NCI-H1092 (cell line): ENCODE measurements at regions not wholly inside any gene's neighbourhood (a gene's known extent, or its start where the extent isn't known, plus 50 kb on each side); places are given as distances from the start of the nearest gene placed in this dataset.
"Not testable (repeated sequence)": the region's sequence is repeated elsewhere in the genome, so short reads cannot be mapped to it uniquely, and the experiment has no call there.

Experiments used
- DNase-seq: peaks from one replicate; lab custom pipeline; 2025; lab: John Stamatoyannopoulos, UW

- DNase-seq: no peak
These were observed 138.9 kb downstream of the LARP7 start for GRCh38 chr4:112775801-112776200.

- no peak for DNase-seq
These were observed 139.6 kb downstream of the LARP7 start for GRCh38 chr4:112776535-112776934.

- DNase-seq: no peak
These were observed 141.6 kb downstream of the LARP7 start for GRCh38 chr4:112778520-112778919.

GRCh38 chr4:112793033-112793432 is 156.1 kb downstream of the LARP7 start:
- DNase-seq: no peak

GRCh38 chr4:112800001-112800400 is 163.1 kb downstream of the LARP7 start:
- DNase-seq: no peak

GRCh38 chr4:112801341-112801740 is 164.4 kb downstream of the LARP7 start:
- no peak for DNase-seq

- no peak for DNase-seq
These were observed 165.8 kb downstream of the LARP7 start for GRCh38 chr4:112802780-112803179.

GRCh38 chr4:112807083-112807482 is 170.1 kb downstream of the LARP7 start:
- DNase-seq: no peak

GRCh38 chr4:112808001-112808400 is 171.1 kb downstream of the LARP7 start:
- DNase-seq: no peak

- no peak for DNase-seq
These were observed 176.8 kb downstream of the LARP7 start for GRCh38 chr4:112813790-112814189.

GRCh38 chr4:112817933-112818593 is 181.1 kb downstream of the LARP7 start:
- peak; percentile 63 for DNase-seq

GRCh38 chr4:112818594-112818965 is 181.6 kb downstream of the LARP7 start:
- DNase-seq: no peak

- DNase-seq: no peak
These were observed 182.8 kb downstream of the LARP7 start for GRCh38 chr4:112819729-112820128.

GRCh38 chr4:112823156-112823555 is 186.2 kb downstream of the LARP7 start:
- no peak for DNase-seq

- peak; percentile 9 for DNase-seq
These were observed 186.7 kb downstream of the LARP7 start for GRCh38 chr4:112823606-112824005.

- DNase-seq: no peak
These were observed 193.9 kb downstream of the LARP7 start for GRCh38 chr4:112830753-112831386.

GRCh38 chr4:112832493-112832892 is 195.6 kb downstream of the LARP7 start:
- no peak for DNase-seq

GRCh38 chr4:112836895-112837294 is 200.0 kb downstream of the LARP7 start:
- DNase-seq: no peak

- not testable (repeated sequence) for DNase-seq
These were observed 201.1 kb downstream of the LARP7 start for GRCh38 chr4:112838015-112838414.

- no peak for DNase-seq
These were observed 203.1 kb downstream of the LARP7 start for GRCh38 chr4:112840061-112840460.

- no peak for DNase-seq
These were observed 203.7 kb downstream of the LARP7 start for GRCh38 chr4:112840619-112841018.

- DNase-seq: no peak
These were observed 205.6 kb downstream of the LARP7 start for GRCh38 chr4:112842513-112842912.

GRCh38 chr4:112845386-112845785 is 204.1 kb upstream of the ANK2 start:
- DNase-seq: no peak

- no peak for DNase-seq
These were observed 202.4 kb upstream of the ANK2 start for GRCh38 chr4:112847045-112847444.
